SK-N-SH (cell line): ENCODE measurements at regions not wholly inside any gene's neighbourhood (a gene's known extent, or its start where the extent isn't known, plus 50 kb on each side); places are given as distances from the start of the nearest gene placed in this dataset.

Source experiments
- CTCF ChIP-seq: fragments of 200-600 bp; sonication (generic); IDR thresholded peaks from 2 replicates; pipeline ENCODE4 v1.6.1; 2017; ENCODE audit warnings: antibody characterized with exemption, mild to moderate bottlenecking, moderate library complexity
- NFIC ChIP-seq: IDR thresholded peaks from 2 replicates; pipeline ENCODE4 v1.4.0; 2012; ENCODE audit warnings: borderline replicate concordance
- REST ChIP-seq: IDR thresholded peaks from 2 replicates; pipeline ENCODE4 v1.6.1; 2012; ENCODE audit warnings: mild to moderate bottlenecking, low read depth, low read length, moderate library complexity

GRCh38 chr4:81722290-81722851 is 250.7 kb upstream of the RASGEF1B start:
- no peak for TF ChIP-seq CTCF
- TF ChIP-seq NFIC, result no peak
- TF ChIP-seq REST, result no peak
